CD4-positive, alpha-beta T cell treated with Interleukin-10 for 1 hour (primary cell): ENCODE measurements at regions not wholly inside any gene's neighbourhood (a gene's known extent, or its start where the extent isn't known, plus 50 kb on each side); places are given as distances from the start of the nearest gene placed in this dataset.
"Not testable (repeated sequence)": the region's sequence is repeated elsewhere in the genome, so short reads cannot be mapped to it uniquely, and the experiment has no call there.

Experiments
- DNase-seq: peaks from one replicate; pipeline ENCODE4 v3.0.0-alpha.2; 2020

- no peak for DNase-seq
Measured at GRCh38 chrX:47776292-47777006, 60.3 kb upstream of the ZNF81 start.

- DNase-seq = no peak
Measured at GRCh38 chrX:47772764-47773163, 63.9 kb upstream of the ZNF81 start.

DNA sequence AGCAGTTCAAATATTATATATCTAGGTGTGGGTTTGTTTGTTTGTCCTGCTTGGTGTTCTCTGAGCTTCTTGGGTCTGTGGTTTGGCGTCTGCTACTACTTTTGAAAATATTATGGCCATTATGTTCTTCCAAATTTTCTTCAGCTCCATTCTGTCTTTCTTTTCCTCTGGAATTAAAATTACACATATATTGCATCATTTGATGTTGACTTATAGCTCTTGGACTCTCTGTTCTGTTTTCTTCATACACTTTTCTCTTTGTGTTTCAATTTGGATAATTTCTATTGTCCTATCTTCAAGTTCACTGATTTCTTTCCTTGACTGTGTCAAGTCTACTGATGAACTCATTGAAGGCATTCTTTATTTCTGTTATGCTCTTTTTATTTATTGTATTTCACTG is 65.2 kb upstream of the ZNF81 start:
- no peak for DNase-seq

DNA sequence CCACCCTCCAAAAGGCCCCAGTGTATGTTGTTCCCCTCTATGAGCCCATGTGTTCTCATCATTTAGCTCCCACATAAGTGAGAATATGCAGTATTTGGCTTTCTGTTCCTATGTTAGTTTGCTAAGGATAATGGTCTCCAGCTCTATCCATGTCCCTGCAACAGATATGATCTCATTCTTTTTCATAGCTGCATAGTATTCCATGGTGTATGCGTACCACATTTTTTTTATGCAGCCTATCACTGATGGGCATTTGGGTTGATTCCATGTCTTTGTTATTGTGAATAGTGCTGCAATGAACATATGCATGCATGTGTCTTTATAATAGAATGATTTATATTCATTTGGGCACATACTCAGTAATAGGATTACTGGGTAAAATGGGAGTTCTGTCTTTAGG is 73.9 kb upstream of the ZNF81 start:
- DNase-seq = not testable (repeated sequence)

DNA sequence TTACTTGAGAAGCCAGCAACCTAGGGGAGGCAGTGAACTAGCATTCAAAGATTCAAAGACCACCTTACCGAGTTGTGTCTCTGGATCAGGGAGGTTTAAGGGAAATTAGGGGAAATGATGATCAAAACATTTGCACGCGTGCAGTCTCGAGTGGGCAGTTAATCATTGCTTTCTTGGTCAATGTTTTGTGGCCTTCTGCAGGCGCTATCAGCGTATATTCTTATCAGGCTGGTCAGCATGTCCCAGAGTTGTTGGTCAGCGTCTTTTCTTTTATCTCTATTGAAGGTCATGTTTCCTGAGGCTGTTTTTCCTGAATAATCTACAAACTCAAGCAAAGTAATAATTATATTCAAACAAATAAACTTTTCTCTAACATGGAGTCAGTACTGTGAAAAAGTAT is 84.0 kb upstream of the ZNF81 start:
- no peak for DNase-seq

- peak; percentile 20 for DNase-seq
Measured at GRCh38 chrX:47751670-47752069, 85.0 kb upstream of the ZNF81 start.

- no peak for DNase-seq
Measured at GRCh38 chrX:47749185-47749967, 87.3 kb upstream of the ZNF81 start.

- no peak for DNase-seq
Measured at GRCh38 chrX:47748576-47748975, 88.1 kb upstream of the ZNF81 start.

- DNase-seq = no peak
Measured at GRCh38 chrX:47746446-47746845, 87.5 kb upstream of the UXT start.

DNA sequence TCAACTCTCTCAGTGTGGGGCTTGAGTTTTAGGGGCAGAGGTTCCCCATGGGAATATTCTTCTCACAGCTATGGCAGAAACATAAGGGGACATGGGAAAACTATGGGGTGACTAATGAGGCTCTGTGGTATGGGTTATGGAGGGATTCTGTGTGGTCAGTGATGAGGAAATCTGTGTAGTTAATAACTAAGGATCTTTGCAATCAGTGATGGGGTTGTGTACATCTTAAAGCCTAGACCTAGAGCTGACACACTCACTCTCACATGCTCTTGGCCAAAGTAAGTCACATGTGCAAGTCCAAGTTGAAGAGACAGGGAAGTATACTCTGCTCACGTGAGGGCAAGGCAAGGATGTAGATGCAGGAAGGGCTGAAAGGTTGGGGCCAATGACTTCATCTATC is 86.4 kb upstream of the UXT start:
- no peak for DNase-seq

- DNase-seq = no peak
Measured at GRCh38 chrX:47743504-47743903, 84.5 kb upstream of the UXT start.

GRCh38 chrX:47738870-47739269 is 79.9 kb upstream of the UXT start:
- DNase-seq = not testable (repeated sequence)

GRCh38 chrX:47723689-47724088 is 64.7 kb upstream of the UXT start:
- no peak for DNase-seq

GRCh38 chrX:47723083-47723482 is 64.1 kb upstream of the UXT start:
- no peak for DNase-seq

DNA sequence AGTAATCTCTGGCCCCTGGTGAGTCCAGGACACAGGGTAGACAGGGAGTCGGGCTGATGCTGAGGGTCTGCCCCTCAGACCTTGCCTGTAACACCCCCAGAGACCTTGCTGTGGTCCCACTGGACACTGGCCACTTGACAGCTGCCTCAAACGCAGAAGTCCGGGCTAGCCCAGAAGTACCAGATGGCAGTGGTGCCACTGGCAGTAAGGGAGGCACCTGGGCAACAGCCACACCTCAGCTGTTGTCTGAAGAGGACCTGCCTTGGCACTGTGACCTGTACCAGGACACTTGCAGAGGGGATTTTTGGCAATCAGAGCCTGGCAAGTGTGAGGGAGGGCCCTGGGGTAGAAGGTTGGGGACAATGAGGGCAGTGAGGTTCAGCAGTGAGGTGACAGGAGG is 63.3 kb upstream of the UXT start:
- no peak for DNase-seq

DNA sequence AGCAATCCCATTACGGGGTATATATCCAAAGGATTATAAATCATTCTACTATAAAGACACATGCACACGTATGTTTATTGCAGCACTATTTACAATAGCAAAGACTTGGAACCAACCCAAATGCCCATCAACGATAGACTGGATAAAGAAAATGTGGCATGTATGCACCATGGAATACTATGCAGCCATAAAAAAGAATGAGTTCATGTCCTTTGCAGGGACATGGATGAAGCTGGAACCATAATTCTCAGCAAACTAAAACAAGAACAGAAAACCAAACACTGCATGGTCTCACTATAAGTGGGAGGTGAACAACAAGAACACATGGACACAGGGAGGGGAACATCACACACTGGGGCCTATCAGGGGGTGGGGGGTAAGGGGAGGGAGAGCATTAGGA is 56.1 kb upstream of the UXT start:
- DNase-seq = not testable (repeated sequence)

DNA sequence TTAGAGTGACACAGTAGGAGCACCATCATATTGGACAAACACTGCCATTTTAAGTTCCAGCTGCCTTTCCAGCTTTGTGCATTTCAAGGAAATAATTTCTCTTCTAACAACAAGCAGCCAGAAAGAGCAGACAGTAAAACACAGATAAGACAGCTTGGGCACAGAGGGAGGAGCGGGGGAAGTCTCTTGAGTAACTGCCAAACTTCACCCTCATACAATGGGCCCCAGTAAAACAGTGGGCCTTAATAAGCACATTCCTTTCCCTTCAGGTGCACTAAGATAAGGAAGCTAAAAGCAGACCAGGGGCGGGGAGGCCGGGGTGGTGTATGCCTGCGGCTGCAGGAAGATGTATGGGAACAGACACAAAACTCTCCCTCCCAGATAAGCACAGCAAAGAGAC is 53.7 kb upstream of the UXT start:
- DNase-seq = not testable (repeated sequence)

DNA sequence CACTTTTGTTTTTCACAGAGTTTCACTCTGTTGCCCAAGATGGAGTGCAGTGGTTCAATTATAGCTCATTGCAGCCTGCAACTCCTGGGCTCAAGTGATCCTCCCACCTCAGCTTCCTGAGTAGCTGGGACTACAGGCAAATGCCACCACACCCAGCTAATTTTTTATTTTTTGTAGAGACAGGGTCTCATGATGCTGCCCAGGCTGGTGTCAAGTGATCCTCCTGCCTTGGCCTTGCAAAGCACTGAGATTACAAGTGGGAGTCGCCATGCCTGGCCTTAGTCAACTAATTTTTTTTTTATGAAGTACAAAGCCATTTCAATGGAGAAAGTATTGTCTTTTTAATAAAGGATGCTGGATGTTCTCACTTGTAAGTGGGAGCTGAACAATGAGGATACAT is 51.3 kb upstream of the UXT start:
- no peak for DNase-seq
